ENCODE measurements at regions not wholly inside any gene's neighbourhood (a gene's known extent, or its start where the extent isn't known, plus 50 kb on each side); places are given as distances from the start of the nearest gene placed in this dataset.

- TF ChIP-seq, protein P1, sequence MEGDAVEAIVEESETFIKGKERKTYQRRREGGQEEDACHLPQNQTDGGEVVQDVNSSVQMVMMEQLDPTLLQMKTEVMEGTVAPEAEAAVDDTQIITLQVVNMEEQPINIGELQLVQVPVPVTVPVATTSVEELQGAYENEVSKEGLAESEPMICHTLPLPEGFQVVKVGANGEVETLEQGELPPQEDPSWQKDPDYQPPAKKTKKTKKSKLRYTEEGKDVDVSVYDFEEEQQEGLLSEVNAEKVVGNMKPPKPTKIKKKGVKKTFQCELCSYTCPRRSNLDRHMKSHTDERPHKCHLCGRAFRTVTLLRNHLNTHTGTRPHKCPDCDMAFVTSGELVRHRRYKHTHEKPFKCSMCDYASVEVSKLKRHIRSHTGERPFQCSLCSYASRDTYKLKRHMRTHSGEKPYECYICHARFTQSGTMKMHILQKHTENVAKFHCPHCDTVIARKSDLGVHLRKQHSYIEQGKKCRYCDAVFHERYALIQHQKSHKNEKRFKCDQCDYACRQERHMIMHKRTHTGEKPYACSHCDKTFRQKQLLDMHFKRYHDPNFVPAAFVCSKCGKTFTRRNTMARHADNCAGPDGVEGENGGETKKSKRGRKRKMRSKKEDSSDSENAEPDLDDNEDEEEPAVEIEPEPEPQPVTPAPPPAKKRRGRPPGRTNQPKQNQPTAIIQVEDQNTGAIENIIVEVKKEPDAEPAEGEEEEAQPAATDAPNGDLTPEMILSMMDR (IDR thresholded peaks at IDR 0.05): no peak
- H3K9me3 ChIP-seq: no peaks in the 10 kb centered on the region
- H3K27ac ChIP-seq: no peak overlapping the region
- H3K4me3 ChIP-seq: no peak overlapping the region
- ATAC-seq: no peak
- DNase-seq: no peak
- H3K36me3 ChIP-seq: no peaks in the 10 kb centered on the region
- intact Hi-C loops (cut with DNase I): no loop called here
- no peaks in the 10 kb centered on the region for H3K27me3 ChIP-seq
- H3K4me1 ChIP-seq: no peaks in the 10 kb centered on the region
These were observed 448.5 kb upstream of the B3GALT2 start for GRCh38 chr1:193634876-193635275.

- H3K4me3 ChIP-seq: no peak overlapping the region
- ATAC-seq: no peak
- intact Hi-C loops (cut with DNase I): no loop called here
- no peak for DNase-seq
- H3K9me3 ChIP-seq: no peaks in the 10 kb centered on the region
- H3K36me3 ChIP-seq: no peaks in the 10 kb centered on the region
- H3K27ac ChIP-seq: no peak overlapping the region
- no peaks in the 10 kb centered on the region for H3K4me1 ChIP-seq
- H3K27me3 ChIP-seq: no peaks in the 10 kb centered on the region
- TF ChIP-seq, protein P1 (IDR thresholded peaks at IDR 0.05): no peak
These were observed 448.1 kb upstream of the B3GALT2 start for GRCh38 chr1:193634470-193634869.

- no peak overlapping the region for H3K27ac ChIP-seq
- H3K27me3 ChIP-seq: no peaks in the 10 kb centered on the region
- no peaks in the 10 kb centered on the region for H3K4me1 ChIP-seq
- DNase-seq: no peak
- H3K4me3 ChIP-seq: no peak overlapping the region
- ATAC-seq: no peak
- no peaks in the 10 kb centered on the region for H3K9me3 ChIP-seq
- TF ChIP-seq, protein P1 (IDR thresholded peaks at IDR 0.05): no peak
- no peaks in the 10 kb centered on the region for H3K36me3 ChIP-seq
- intact Hi-C loops (cut with DNase I): no loop called here
These were observed 447.6 kb upstream of the B3GALT2 start for GRCh38 chr1:193633991-193634390.

DNA sequence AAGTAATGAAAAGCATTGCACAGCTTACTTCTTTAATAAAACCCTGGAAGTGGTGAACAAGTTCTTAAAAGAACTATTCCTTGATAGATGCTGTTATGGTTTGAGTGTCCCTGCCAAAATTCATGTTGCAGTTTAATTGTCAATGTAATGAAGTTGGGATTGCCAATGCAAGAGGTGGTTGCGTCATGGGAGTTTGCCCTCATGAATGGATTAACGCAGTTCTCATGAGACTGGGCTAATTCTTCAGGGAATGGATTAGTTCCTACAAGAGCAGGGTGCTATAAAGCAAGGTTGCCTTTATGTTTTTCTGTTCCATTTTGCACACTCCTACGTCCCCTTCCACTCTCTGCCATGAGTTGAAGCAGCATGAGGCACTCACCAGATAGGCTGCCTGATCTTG is 446.7 kb upstream of the B3GALT2 start:
- Histone ChIP-seq H3K27me3 (no peaks in the 10 kb centered on the region), H3K27ac (no peak overlapping the region), H3K4me3 (no peak overlapping the region), H3K9me3 (no peaks in the 10 kb centered on the region), H3K36me3 (no peaks in the 10 kb centered on the region), H3K4me1 (no peaks in the 10 kb centered on the region)
- no peak for ATAC-seq
- TF ChIP-seq, protein P1 (IDR thresholded peaks at IDR 0.05): no peak
- intact Hi-C loops (cut with DNase I): no loop called here
- no peak for DNase-seq

- Histone ChIP-seq H3K4me1 (no peaks in the 10 kb centered on the region), H3K27me3 (no peaks in the 10 kb centered on the region), H3K36me3 (no peaks in the 10 kb centered on the region), H3K9me3 (no peaks in the 10 kb centered on the region), H3K27ac (no peak overlapping the region), H3K4me3 (no peak overlapping the region)
- ATAC-seq (no peak), DNase-seq (no peak)
- intact Hi-C loops (cut with DNase I): no loop called here
- TF ChIP-seq, protein P1 (IDR thresholded peaks at IDR 0.05): no peak
These were observed 444.9 kb upstream of the B3GALT2 start for GRCh38 chr1:193631306-193631705.

Measured in left lung (tissue), 4 donors.